NOMO-1 treated with dmso at 0.1 percent for 144 hours (cell line): ENCODE measurements at regions not wholly inside any gene's neighbourhood (a gene's known extent, or its start where the extent isn't known, plus 50 kb on each side); places are given as distances from the start of the nearest gene placed in this dataset.

Experiments used
- DNase-seq: peaks from one replicate; lab custom pipeline; 2025; ENCODE audit not compliant: unreplicated experiment; lab: John Stamatoyannopoulos, UW

DNA sequence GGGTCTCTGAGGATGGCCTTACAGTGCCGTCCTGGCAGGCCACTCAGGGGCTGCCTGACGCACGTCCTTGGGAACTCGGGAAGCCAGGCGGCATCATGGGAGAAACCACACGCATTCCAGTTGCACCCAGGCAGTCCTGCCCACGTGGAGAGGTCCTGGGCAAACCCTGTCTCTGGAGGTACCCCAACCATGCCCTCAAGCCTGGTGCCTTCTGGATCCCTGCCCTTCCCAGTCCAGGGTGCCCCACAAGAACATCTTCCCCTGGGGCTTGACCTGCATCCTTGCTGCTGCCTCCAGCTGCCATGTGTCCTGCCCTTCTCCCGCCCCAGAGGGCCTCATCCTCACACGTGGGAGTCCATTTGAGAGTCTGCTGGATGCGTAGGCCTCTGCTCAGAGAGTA, 200.3 kb upstream of the PPP2R2D start:
- DNase-seq = no peak

DNA sequence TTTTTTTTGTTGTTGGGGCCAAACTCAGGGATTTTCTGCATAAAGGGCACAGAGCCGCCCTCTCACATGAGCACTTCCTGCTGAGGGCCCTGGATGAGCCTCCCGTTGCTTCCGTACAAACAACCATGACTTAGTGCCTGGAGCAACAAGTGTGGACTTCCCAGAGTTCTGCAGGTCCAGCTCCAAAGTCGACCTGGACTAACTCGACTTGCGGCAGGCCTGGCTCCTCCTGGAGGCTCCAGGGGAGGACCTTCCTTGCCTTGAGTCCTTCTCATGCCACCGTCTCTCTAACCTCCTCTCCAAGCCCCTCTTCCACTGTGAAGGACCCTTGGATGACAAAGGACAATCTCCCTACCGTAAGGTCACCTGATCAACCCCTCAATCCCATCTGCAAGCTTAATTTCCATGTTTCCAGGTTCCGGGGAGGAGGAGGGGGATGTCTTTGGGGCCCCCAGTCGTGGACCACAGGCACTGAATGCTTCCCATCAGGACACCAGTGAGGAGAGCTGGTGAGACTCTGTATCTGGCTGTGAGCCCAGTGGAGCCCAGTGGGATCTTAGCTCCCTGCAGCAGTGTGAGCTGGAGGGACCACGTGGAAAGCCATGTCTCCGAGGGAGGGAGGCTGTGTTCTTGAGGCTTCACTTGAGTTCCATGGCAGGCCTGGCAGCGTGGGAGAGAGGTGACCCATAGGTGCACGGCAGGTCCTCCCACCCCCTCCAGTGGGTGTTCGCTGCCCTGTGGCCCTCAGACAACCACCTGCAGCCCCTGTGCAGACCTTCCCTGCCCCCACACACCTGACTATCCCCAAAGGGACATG, 199.5 kb upstream of the PPP2R2D start:
- DNase-seq = no peak

DNA sequence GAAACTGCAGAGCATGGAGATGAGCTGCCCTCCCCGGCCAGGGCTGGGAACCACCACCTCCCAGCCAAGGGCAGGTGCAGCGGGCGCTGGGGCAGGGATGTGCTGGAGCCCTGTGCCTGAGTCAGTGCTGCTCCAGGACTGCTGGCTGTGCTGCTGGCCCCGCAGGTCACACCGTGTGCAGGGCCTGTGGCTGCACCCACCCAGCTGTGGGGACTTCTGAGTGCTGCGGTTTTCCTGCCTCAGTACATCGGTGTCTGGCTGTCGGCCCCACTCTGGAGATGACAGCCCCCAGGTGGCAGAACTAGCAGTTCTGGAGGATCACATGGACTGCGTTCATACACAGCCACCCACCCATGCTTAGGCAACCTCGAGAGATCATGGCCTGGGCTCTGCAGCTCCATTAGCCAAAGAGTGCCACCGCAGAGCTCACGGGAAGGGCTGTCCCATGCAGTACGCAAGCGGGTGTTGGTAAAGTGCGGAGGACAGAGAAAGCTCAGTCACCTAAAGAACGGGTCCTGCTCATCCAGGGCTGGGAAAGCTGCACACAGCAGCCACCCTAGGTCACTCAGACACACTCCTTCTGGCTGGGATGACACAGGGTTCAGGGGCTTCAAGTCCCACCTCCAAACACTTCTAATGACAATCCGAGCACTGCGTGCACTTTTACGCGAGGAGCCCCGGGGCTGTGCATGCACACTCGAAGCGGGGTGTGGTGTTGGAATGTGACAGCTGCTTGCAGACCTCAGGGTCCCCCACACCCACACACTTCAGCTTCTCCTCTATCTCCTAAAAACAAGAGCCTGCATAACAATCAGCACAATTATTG, 198.1 kb upstream of the PPP2R2D start:
- DNase-seq = no peak

DNA sequence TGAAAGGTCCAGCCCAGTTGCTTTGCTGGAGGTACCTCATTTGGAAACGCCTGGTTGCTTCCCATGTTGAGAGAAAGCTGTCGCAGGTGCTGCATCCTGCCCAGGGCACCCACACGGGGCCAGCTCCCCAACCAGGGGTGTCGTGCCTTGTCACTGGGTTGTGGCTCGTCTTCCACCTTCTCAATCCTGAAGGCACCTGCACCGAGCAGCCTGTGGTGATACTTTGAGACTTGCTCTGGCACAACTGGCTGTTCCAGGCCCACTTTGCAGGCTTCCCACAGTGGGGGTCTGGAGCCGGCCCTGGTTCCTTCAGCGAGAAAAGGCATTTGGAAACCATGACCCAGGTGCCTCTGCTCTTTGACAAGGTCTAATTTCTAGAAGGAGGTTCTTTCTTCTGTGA, 197.3 kb upstream of the PPP2R2D start:
- no peak for DNase-seq

DNA sequence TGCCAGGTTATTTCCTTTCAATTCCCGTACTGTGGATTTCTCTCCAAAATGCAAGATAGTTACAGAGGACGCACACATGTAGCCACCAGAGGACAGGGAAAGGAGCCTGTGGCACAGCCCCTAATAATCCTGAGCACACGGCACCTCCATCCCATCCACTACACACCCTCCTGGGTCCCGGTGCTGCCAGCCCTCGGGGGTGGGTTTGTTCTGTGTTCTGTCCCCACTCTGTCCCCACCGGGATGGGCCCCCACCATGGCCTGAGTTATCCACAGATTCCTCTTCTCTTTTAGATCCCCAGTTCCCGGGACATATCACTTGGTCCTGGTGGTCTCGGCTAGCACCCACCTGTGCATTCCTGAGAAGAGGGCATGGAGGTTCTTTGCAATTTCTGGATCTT, 196.9 kb upstream of the PPP2R2D start:
- no peak for DNase-seq

DNA sequence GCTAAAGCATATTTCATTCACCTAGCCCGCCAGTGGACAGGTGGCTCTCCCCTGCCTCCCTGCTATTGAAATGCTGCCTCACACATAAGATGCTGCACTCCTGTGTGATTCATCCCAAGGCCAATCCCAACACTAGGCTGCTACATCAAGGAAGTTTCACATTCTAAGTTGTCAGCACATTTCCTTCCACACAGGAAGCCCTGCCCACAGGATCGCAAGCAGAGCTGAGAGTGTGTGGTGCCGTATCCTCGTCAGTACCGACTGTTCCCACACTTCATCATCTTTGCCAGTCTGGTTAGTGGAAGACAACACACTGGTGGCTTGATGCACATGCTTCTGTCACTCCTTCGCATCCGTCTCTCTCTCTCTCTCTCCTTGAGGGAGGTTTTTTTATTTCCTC, 194.3 kb upstream of the PPP2R2D start:
- DNase-seq = no peak

DNA sequence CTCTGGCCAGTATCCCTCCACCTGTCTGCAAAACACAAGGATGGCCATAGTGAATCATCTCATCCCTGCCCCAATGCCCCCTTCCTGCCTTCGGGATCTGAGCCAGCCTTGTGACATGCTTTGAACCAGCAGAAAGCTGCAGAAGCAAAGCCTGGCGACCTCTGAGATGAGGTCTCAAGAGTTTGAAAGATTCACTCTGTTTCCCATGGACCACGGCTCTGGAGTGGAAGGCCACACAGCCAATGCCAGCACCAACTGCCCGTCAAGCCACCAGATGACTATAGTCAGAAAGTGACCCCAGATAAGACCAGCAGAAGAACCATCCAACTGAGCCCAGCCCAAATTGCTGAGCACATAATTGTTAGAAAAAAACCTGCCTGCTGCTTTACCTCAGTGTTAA, 193.9 kb upstream of the PPP2R2D start:
- DNase-seq = no peak

DNA sequence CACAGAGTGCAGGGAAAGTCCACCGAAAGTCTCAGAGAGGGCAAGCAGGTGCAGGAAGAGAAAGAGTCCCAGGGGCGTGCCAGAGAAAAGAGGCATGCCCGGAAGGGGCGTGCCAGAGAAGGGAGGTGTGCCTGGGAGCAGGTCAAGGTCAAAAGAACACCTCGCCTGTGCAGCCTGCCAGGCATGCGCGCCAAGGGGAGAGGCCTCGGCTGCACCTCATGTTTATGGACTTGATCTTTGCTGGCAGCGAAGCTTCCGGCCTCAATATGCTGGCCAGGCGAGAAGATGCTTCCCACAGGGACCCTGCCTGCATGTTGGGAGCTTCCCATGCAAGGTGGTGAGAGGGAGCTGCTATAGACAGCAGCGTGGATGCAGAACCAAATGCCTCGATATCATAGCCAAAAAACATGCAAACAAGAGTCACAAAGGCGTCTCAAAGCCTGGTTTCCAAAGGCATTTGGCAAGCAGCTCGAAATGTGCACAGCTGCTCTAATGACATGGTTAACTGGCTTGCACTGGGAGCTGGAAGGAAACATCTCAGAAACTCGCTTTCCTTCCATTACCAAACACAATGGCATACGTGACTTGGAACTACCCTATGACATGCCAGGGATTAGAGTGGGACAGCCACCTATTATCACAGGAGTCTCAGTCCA, 192.5 kb upstream of the PPP2R2D start:
- DNase-seq = no peak

DNA sequence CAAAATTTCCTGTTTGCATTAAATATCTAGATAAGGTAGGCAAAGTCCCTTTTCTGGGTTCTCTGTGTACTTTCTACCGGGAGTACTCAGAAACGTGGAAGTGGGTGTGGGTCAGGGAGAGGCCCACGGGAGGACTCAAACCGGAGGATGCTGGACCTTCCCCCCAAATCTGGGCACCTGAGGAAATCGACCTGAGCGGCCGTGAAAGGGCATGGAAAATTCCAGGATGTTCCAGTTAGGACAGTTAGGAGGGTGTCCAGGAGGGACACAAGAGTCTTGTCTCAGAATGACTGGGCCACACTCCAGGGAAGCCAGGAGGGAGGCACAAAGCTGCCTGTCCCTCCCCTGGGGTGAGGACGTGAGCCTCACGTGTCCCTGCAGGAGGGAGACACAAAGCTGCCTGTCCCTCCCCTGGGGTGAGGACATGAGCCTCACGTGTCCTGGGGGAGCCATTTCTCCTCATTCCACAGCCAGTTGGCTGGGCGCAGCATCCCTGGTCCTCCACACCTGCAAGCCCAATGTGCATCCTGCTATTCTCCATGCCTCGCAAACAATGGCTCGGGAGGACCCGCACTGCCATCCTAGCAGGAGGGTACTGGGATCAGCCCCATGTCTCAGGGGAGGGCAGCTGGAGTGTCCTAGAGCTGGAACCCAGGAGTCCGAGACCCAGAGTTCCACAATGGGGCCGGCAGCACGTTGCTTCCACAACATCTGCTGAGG, 190.5 kb upstream of the PPP2R2D start:
- DNase-seq = no peak

DNA sequence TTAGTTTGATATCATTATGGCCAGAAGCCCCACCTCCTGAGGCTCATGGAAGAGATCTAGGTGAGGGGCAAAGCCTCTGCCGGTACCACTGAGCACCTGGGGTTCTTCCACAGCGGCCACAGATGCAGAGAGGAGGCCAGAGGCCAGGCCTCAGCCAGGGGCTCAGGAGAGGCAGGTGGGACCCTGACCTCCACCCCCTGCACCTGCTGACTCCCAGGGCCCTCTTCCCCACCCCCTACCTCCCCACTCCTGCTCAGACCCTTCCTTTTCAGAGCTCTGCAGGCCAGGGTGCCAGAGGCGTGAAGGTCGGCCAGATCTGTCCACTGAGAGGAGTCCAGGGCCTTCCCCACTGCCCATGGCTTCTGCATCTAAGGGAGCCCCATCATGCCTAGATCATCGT, 178.7 kb upstream of the PPP2R2D start:
- DNase-seq = no peak

DNA sequence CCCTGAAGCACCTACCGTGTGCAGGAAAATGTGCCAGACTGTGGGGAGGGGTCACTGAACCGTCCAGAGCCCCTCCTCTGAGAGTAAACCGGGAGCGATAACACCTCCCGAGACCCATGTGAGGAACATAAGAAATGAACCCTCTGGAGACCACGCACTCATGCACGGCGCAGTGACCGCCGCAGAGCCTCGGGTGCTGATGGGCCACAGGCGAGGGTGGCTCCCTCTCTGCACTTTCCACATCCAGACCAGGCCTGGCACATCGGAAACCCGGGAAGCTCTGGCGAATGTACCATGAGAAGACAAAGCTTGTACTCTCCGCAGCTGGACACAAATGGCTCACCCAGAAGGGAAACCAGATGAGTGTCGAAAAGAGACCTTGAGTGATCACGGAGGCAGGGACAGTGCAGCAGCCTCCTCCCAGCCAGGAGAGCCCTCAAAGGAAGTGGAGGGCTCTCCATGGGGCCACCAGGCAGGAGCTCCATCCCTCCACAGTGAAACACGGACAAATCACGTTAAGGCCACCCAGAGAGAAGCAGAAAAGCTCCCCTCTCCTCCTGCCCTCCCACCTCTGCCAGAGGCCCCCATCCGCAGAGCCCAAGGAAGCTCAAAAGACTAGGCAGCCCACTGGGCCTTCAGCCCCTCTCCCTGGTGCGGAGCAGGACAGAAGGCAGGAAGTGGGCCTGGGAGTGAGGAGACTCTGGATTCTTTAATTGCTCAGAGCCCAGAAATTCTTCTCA, 178.1 kb upstream of the PPP2R2D start:
- no peak for DNase-seq

DNA sequence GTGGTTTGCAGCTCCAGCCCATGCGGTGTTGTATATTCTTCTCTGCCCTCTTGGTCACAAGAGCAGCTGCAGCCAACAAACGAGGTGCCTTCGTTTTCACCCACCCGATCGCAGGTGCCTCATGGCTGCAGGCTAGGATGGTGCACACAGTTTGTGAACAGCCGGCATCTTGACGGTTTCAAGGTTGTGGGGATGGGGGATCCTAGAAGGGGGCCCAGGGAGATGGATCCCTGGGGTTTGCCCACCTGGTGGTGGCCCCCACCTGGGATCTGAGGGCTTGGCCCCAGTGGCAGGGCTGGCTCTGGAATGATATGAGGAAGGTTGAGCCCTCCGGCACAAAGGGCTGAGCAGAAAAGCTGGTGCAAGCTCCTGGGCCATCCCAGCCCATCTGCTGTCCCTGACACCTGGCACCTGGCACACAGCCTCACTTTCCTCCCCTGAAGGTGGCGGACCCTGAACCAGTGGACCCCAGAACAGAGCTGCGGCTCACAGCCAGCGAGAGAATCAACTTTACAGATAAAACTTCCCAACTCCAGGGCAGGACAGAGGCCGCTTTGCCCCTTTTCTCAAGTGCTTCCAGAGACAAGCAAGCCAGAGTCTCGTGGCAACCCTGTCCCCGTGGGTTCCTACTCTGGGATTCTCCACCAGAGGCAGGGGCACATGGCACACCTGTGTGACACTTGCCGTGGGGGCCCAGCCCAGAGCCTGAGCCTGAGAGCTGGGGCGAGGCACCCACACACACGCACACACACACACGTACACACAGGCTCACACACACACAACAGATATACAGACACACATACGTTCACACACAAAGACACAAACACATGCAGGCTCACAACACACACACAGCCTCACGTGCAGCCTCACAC, 177.3 kb upstream of the PPP2R2D start:
- DNase-seq = no peak

DNA sequence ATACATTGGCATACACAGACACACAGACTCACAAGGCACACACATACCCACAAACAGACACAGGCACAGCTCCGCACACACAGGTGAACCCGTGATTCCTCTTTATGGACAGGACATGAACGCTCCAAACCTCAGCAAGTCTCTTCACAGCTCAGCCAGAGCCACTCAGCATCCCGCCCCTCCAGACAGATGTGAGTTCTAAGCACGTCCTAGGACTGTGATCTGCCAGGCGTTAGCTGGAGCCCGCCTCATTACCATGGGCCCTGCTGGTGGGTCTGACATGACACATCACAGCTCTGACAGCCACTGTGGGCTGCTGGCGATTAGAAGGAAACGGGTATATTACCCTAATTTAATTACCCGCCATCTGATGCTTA, 176.7 kb upstream of the PPP2R2D start:
- no peak for DNase-seq

DNA sequence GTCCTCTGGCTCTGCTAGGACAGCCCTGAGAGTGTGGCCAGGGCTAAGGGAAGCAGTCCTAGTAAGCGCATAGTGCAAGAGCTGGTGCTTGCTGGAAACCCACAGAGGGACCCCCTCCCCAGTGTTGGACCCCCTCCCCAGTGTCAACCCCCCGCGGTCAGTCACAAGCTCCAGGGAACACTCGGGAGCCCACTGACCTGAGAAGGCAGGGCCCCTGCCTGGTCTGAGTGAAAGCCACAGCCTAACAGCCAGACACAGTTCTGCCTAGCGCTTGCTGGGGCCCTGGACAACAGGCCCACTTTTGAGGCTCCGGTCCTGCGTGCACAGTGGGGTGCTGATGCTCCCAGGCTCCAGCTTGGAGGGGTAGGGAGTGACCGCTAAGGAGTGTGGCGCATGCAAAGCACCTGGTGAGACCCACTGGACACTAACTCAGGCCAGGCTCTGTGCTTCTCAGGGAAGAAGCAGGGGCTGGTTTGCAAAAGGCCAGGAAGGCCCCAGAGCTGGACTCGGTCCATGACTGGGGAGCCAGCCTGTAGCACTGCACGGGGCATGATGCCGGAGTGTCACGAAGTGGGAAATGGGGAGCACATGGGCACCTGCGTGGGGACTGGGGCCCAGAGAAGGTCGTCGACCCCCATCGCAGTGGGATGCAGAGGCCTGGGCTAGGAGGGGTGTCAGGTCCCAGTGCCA, 175.8 kb upstream of the PPP2R2D start:
- no peak for DNase-seq

DNA sequence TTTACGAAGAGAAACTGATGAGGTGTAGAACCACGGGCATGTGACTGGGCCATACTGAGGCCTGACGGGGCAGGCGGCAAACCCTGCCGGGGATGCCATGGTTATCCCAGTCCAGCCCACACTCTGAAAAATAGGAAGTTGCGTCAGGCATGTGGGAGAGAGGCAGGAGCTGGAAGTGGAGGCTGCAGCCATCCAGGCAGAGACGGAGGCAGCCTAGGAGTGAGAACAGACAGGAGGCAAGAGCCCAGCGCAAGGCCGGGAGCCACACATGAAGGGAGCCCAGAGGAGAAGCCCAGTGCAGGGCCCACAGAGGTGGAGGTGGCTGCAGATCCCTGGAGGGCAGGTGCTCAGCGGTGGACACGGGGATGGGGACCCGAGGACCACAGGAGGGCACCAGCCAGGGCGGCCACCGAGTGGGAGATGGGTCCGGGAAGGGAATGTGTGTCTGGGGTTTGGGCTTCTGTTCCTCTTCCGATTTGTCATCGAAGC, 175.2 kb upstream of the PPP2R2D start:
- DNase-seq = no peak

DNA sequence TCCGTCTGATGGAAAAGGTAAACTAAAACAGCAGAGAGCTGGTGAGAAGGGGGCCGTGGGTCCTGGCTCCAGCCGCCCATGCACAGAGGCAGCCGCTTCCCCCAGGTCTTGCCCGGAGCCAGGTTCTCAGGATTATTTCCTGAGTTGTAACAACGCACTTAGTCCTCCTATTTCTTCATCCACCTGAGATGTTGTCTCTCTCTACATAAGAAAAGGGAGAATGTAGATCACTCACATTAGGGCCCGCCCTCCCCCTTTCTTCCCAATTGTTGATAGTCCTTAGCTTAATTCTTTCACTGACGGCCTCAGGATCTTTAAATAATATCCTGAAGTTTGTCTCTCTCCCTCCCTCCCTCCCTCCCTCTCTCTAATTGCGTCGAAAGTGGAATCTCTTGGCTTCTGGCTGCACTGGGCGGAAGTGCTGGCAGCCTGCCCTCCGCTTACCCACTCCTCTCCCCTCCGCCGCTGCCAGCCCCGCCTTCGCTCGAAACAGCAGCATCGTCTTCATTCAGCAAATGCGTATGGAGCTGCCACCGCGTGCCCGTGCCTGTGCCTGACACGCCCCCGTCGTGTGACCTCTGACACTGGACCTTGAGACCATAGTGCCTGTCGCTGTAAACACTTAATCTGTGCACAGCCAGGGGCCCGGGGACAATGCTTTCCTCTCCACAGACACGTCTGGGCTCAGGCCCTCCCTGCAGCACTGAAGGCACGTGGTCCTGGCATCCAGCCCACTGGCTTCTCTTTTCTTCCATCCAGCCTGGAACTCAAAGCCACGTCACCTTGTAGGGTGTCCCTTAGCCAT, 174.5 kb upstream of the PPP2R2D start:
- DNase-seq = no peak

DNA sequence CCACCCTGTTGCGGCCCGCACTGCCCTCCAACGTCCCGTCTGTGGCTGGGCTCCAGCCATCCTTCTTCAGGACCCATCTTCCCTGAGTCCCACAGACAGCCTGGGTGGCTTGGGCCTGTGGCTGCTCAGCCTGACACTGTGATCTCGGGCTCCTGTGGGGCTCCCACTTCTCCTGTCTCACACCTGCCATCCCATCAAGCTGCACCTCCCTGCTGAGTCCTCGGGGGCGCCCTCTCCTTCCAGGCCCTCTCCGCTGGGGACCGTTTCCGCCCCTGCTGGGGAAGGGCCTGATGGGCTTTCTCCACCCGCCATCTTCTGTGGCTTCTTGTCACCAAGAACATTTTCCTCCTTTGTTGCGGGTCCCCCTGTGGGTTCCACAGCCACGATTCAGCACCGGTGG, 173.8 kb upstream of the PPP2R2D start:
- no peak for DNase-seq

DNA sequence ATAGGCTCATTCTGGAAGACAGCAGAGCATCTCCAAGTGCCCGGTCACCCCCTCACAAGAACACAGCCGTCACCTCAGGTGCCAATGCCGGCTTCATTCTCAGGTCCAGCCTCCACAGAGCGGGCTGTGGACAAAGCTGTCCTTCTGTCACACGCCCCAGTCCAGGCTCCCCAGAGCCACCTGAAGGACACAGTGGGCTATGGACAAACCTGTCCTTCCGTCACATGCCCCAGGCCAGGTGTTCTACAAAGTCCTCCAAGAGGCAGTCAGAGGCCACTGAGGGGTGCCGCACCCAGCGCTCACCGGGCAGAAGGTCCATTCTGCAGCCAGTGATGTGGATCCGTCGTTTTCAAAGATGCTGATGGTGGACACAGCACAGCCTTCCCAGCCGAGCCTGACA, 173.2 kb upstream of the PPP2R2D start:
- DNase-seq = no peak
